ENCODE measurements at regions not wholly inside any gene's neighbourhood (a gene's known extent, or its start where the extent isn't known, plus 50 kb on each side); places are given as distances from the start of the nearest gene placed in this dataset.

GRCh38 chr2:9152975-9153642 is 53.5 kb upstream of the ASAP2 start:
- peaks cover 0 to 3% of the 10 kb centered on the region in 2 experiments for H4K20me1 ChIP-seq (replicated peaks in 1 of 2; ENCODE audit: control insufficient read depth in 1 of 2, insufficient read depth in 2 of 2, low read length in 2 of 2)
- peaks cover 0 to 2% (median under 1%) of the 10 kb centered on the region in 4 experiments; a peak in 4 of 7 replicates for H3K4me1 ChIP-seq (replicated peaks in 1 of 4; ENCODE audit: control insufficient read depth in 3 of 4, insufficient read depth in 4 of 4, low read length in 3 of 4)
- no peak overlapping the region for H3K14ac ChIP-seq (ENCODE audit: insufficient read length)
- H2BK12ac ChIP-seq (ENCODE audit: low read depth, low read length) = no peak overlapping the region
- no peak overlapping the region for H2BK120ac ChIP-seq (replicated peaks; ENCODE audit: low read depth, low read length)
- DNase-seq (ENCODE audit: low read depth in 1 of 2, low spot score in 2 of 2) = no peak
- FAIRE-seq = no peak
- no peaks in the 10 kb centered on the region for H3K79me2 ChIP-seq (ENCODE audit: control insufficient read depth in 1 of 2, insufficient read depth in 2 of 2, low read length in 2 of 2)
- H3K18ac ChIP-seq (ENCODE audit: extremely low read depth, low read length) = no peak overlapping the region; the same call in 1 of the 2 replicates
- no peak overlapping the region; the same call in 1 of the 2 replicates for H2AFZ ChIP-seq (ENCODE audit: low read length)
- no peak overlapping the region for H3K9ac ChIP-seq (replicated peaks in 1 of 4; ENCODE audit: extremely low read depth in 1 of 4, low read depth in 3 of 4, low read length in 3 of 4)
- no peak overlapping the region for H4K8ac ChIP-seq (ENCODE audit: extremely low read depth, insufficient read depth, low read length)
- POLR2A ChIA-PET (ENCODE audit: partially characterized antibody) = no interaction called here
- peaks cover 6% of the 10 kb centered on the region; the same call in 1 of the 2 replicates for H3K23me2 ChIP-seq (ENCODE audit: low read depth, low read length)
- H3K4me2 ChIP-seq (ENCODE audit: insufficient read depth in 1 of 2, low read depth in 2 of 2, low read length in 2 of 2) = no peak overlapping the region
- H3K4me3 ChIP-seq (ENCODE audit: extremely low read depth in 1 of 4, insufficient read depth in 2 of 4, low read depth in 3 of 4, low read length in 4 of 4) = no peak overlapping the region
- H3K9me3 ChIP-seq (ENCODE audit: insufficient read depth in 2 of 2, low read depth in 1 of 2, low read length in 1 of 2) = no peaks in the 10 kb centered on the region
- H2BK20ac ChIP-seq (ENCODE audit: low read length) = no peak overlapping the region
- no peak overlapping the region for H2BK5ac ChIP-seq (ENCODE audit: low read depth, low read length)
- H4K5ac ChIP-seq (ENCODE audit: insufficient read length, low read depth, low read length) = no peak overlapping the region
- no peak overlapping the region for H3K4ac ChIP-seq (replicated peaks; ENCODE audit: insufficient read length, low read depth, low read length)
- H3K27ac ChIP-seq (ENCODE audit: low read depth, low read length) = no peak overlapping the region
- H4K91ac ChIP-seq (replicated peaks; ENCODE audit: insufficient read length, low read length) = no peak overlapping the region
- no peaks in the 10 kb centered on the region for H3K79me1 ChIP-seq (ENCODE audit: low read depth, low read length)
- CTCF ChIA-PET (ENCODE audit: partially characterized antibody) = interaction anchor here (0.5 to 5.7 kb wide), 3 partner anchors 11 to 260 kb away, joined by 3 to 59 read pairs (median 6); no protein-coding TSS in a partner anchor
- no peak overlapping the region for H2BK15ac ChIP-seq (ENCODE audit: low read length)
- WGBS, 2 experiments (ENCODE audit: extremely low coverage in 1 of 2, insufficient coverage in 1 of 2, insufficient read length in 1 of 2, insufficient replicate concordance in 2 of 2, low coverage in 1 of 2, low lambda C conversion rate in 2 of 2, missing lambda C conversion rate in 1 of 2) = 64% methylated on average over 14 of the region's 17 CpGs; no CpG with 5 or more reads in 1 of the 2 experiments
- no peak overlapping the region for H3K56ac ChIP-seq (replicated peaks; ENCODE audit: insufficient read length, low read depth, low read length)
- no peak overlapping the region for H3K23ac ChIP-seq (ENCODE audit: insufficient read length)
- no peak overlapping the region for H2AK5ac ChIP-seq (ENCODE audit: low read depth, low read length)
- H3K36me3 ChIP-seq (ENCODE audit: control insufficient read depth in 2 of 4, insufficient read depth in 4 of 4, low read length in 3 of 4) = no peaks in the 10 kb centered on the region
- no peaks in the 10 kb centered on the region for H3K27me3 ChIP-seq (replicated peaks in 1 of 4; ENCODE audit: control insufficient read depth in 3 of 4, extremely low read depth in 1 of 4, insufficient read depth in 3 of 4, low read length in 3 of 4)
- TF ChIP-seq KDM4A (IDR thresholded peaks at IDR 0.05; ENCODE audit: low read depth, low read length, severe bottlenecking) (no peak), FOSL1 (IDR thresholded peaks at IDR 0.05; ENCODE audit: insufficient read depth, low read depth, low read length) (no peak), ATF2 (IDR thresholded peaks at IDR 0.05; ENCODE audit: low read length) (no peak), E2F6 (IDR thresholded peaks at IDR 0.05) (no peak), NANOG (IDR thresholded peaks at IDR 0.05; ENCODE audit: insufficient read depth, low read depth, low read length, poor library complexity, severe bottlenecking) (no peak), CBX8 (IDR thresholded peaks at IDR 0.05; ENCODE audit: borderline replicate concordance, low read depth, low read length) (no peak), ASH2L (IDR thresholded peaks at IDR 0.05; ENCODE audit: low read length) (no peak), JUND (IDR thresholded peaks at IDR 0.05; ENCODE audit: low read length) (no peak), RBBP5 (IDR thresholded peaks at IDR 0.05; ENCODE audit: borderline replicate concordance, low read depth, low read length) (no peak), BACH1 (IDR thresholded peaks at IDR 0.05; ENCODE audit: low read length) (no peak), YY1 (IDR thresholded peaks at IDR 0.05; ENCODE audit: low read depth, low read length) (no peak)

Data from H1 (cell line).